Fibroblast of skin of right biceps (primary cell): ENCODE measurements at regions not wholly inside any gene's neighbourhood (a gene's known extent, or its start where the extent isn't known, plus 50 kb on each side); places are given as distances from the start of the nearest gene placed in this dataset.

Experiments
- DNase-seq: peaks from one replicate; pipeline ENCODE4 v3.0.0-alpha.2; 2013

DNA sequence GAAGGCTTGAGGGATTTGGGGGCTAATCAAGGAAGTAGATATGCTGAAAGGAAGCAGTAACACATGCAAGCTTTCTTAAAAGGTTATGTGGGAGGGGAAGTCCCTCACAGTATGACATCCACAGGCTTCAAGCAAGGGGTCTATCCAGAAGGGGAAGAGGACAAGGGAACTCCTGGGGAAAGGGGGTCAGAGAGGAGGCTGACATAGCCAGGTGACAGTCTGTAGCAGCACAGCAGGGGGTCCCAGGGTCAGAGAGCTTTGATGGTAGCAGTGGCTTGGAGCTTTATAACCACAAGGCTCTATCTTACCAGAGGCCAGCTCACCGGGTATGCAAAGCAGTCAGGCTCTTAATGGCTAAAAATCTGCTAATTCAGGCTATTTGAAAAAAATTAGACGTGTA, 150.6 kb upstream of the NSMCE3 start:
- no peak for DNase-seq

DNA sequence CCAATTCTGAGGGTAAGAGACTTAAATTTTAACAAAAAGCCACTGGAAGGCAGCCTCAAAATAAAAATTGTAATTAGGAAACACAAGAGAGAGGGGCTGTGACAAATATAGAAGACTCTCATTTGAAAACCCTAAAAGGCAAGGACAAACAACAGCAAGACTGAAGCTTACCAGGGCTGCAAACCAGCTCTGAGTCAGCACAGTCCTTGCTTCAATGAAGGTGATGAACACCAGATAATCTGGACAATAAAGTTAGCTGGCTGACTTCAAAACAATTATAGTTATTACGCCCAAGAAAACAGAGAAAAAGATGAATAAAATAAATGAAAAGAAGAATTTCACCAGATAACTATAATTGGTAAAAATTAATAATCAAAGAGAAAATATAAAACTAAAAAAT, 149.3 kb upstream of the NSMCE3 start:
- no peak for DNase-seq

- no peak for DNase-seq
Observed at GRCh38 chr15:29418178-29418577, 148.6 kb upstream of the NSMCE3 start.

GRCh38 chr15:29411299-29411698, 141.7 kb upstream of the NSMCE3 start:
- DNase-seq, result no peak

- DNase-seq, result peak; percentile 1
Observed at GRCh38 chr15:29410338-29410737, 140.7 kb upstream of the NSMCE3 start.

DNA sequence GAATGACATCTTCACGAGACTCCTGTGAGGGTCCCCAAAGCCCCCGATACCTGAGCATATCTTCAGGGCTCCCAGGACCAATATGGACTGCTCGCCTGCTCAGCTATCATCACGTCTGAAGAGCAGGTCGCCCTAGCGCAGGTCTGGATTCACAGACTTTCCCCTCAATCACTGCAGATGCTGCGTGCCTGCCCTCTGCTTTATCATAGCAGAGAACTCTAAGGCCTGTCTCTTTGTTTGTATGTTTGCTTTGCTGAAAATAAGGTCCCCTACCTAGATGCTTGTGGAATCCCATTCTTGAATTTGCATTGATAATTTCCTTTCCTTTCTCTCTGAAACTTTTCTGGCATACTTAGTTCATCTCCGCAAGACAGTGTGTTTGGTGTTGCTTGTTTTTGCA, 140.3 kb upstream of the NSMCE3 start:
- DNase-seq, result no peak

- DNase-seq, result no peak
Observed at GRCh38 chr15:29405564-29405963, 135.9 kb upstream of the NSMCE3 start.

DNA sequence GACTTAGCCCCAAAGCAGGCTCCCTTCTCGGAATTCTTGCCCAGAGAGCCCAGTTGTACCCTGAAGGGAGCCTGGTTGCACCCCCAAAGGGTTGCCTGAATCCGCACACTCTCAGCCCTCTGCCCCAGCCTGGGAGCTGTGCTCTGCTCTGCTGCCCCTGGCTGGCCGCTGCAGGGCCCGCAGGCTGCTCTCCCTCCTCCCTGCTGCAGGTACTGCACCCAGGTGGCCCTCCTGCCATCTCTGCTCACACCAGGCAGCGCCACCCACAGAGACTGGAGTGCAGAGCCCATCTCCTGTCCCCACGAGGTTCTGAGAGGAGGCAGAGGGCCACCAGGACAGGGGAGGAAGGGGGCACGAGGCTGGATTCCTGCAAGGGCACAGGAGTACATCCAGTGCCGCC, 134.2 kb upstream of the NSMCE3 start:
- DNase-seq, result no peak

- DNase-seq, result no peak
Observed at GRCh38 chr15:29401644-29402043, 132.0 kb upstream of the NSMCE3 start.

GRCh38 chr15:29400701-29401100, 131.1 kb upstream of the NSMCE3 start:
- DNase-seq, result no peak

DNA sequence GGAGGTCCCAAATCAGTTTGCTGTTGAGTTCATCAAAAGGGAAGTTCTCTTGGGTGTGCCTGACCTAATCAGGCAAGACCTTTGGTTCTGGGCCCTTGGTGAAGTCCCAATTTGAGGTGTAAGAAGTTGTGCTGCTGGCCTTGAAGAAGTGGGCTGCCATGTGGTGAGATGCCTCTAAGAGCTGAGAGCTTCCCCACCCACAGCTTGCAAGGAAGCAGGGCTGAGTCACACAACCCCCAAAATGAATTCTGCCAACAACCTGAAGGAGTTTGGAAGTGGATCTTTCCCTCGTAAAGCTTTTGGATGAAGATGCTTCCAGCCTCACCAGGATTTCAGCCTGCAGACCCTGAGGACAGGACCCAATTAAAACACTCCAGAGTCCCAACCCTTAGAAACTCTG, 129.3 kb upstream of the NSMCE3 start:
- DNase-seq, result no peak

GRCh38 chr15:29396176-29396811, 126.7 kb upstream of the NSMCE3 start:
- no peak for DNase-seq

DNA sequence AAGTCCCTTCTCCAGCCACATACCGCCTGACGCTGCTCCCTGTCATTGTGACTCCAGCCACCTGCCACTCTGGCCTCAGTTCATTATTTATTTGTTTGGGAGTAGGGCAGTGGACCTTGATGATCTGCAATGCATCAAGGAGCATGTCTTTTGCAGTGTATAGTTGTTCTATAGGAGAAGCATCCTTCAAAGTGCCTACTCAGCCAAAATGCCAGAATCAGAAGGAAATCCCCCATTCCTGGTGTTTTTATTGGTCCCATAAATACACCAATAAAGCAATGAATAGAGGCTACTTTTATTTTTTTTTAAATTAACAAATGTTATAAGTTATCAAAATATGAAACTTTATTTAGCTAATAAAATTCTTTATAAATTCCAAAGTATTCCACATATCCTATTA, 123.8 kb upstream of the NSMCE3 start:
- no peak for DNase-seq

DNA sequence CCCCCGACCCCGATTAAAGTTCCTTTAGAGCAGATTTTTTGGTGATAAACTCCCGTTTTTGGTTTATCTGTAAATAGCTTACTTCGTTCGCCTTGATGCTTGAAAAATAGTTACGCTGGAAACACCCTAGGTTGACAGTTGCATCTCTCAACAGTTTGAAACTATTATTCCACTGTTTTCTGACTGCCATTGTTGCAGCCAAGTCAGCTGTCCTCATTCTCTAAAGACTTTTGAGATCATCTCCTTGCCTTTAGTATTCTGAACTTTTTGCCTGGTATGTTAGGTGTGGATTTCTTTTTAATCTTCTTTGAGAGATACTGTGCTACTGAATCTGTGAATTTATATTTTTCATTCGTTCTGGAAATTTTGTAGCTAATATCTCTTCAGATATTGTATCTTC, 122.7 kb upstream of the NSMCE3 start:
- DNase-seq, result no peak

- DNase-seq, result no peak
Observed at GRCh38 chr15:29390051-29390450, 120.4 kb upstream of the NSMCE3 start.

DNA sequence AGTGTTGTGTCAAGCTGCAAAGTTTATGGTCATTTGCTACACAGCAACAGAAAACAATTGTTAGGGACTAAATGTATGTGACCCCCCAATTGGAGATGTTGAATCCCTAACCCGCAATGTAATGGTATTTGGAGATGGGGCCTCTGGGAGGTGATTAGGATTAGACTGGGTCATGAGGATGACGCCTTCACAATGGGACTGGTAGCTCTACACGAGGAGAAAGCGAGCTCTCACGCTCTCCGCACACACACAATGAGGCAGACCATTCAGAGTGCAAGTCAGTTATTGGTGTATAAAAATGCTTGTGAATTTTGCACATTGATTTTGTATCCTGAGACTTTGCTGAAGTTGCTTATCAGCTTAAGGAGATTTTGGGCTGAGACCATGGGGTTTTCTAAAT, 116.9 kb upstream of the NSMCE3 start:
- DNase-seq, result no peak

DNA sequence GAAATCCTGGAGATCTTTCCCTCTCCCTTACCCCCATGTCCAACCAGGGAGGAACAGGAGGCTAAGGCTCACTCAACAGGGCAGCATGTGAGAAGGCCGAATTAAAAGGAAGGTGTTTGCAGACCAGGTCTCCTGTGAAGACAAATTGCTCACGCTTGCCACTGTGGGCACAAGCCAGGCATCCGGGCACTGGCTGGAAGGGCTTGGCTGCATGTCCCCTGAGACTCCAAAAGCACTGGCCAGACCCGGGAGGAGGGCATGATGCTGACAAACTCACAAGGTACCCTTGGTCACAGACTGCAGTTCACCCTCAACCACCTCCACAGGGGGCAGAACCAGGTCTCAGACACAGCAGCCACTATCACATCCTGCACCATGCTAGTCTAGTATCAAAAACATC, 113.7 kb upstream of the NSMCE3 start:
- DNase-seq, result no peak

DNA sequence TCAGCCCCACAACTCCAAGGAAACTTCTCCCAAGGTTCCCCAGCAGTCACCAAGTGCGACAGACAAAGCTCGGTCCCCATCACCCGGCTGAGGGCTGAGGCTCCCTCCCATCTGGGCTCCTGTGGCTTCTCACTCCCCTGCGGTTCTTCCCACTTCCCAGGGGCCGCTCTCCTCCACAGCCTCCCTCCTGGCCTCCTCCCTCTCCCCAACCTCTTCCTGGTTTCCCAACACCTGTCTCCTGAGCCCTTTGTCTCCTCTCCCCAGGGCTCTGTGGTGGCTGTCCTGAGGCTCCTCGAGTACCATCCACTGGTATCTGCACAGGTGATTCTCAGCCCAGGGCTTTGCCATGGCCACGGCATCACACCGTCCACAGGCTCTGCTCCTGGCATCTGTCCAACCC, 113.2 kb upstream of the NSMCE3 start:
- no peak for DNase-seq

GRCh38 chr15:29380466-29380865, 110.8 kb upstream of the NSMCE3 start:
- DNase-seq, result no peak

GRCh38 chr15:29379647-29380046, 110.0 kb upstream of the NSMCE3 start:
- DNase-seq, result no peak

- DNase-seq, result peak; percentile 11
Observed at GRCh38 chr15:29377161-29377560, 107.5 kb upstream of the NSMCE3 start.

DNA sequence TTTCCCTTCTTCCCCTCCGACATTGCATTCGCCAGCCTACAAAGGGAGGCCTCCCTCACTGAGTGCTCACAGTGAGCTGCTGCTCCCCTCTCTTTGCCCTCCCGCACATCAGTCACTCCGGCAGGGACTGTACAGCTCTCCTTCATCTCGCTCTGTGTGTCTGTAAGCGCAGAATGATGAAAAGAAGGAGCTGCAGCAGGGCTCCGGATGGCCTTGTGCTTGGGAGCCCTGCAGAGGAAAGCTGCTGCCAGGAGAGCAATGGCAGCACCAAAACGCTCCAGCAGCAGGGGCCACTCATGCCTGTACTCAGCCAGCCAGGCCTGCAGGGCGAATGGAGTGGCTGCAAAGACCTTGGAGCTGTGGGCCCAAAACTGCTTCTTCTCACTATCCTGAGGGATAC, 107.0 kb upstream of the NSMCE3 start:
- DNase-seq, result no peak

- no peak for DNase-seq
Observed at GRCh38 chr15:29369261-29369660, 99.6 kb upstream of the NSMCE3 start.

- peak; percentile 89 for DNase-seq
Observed at GRCh38 chr15:29364426-29365078, 94.9 kb upstream of the NSMCE3 start.

- no peak for DNase-seq
Observed at GRCh38 chr15:29361560-29361959, 91.9 kb upstream of the NSMCE3 start.
